ENCODE measurements at regions not wholly inside any gene's neighbourhood (a gene's known extent, or its start where the extent isn't known, plus 50 kb on each side); places are given as distances from the start of the nearest gene placed in this dataset.
"Not testable (repeated sequence)": the region's sequence is repeated elsewhere in the genome, so short reads cannot be mapped to it uniquely, and the experiment has no call there.

GRCh38 chr19:29060813-29061364 is 152.1 kb downstream of the UQCRFS1 start:
- H3K4me3 ChIP-seq (ENCODE audit: low read depth, low read length), result no peak overlapping the region
- H3K36me3 ChIP-seq (ENCODE audit: insufficient read depth), result no peaks in the 10 kb centered on the region
- no peak overlapping the region for H3K27ac ChIP-seq (ENCODE audit: low read depth)
- no peak for DNase-seq (ENCODE audit: extremely low spot score)
- WGBS, result 67% methylated on average over 7 of the region's 7 CpGs
- H3K4me1 ChIP-seq (ENCODE audit: insufficient read depth), result no peaks in the 10 kb centered on the region

- no peaks in the 10 kb centered on the region for H3K4me1 ChIP-seq (ENCODE audit: insufficient read depth)
- no peak overlapping the region for H3K27ac ChIP-seq (ENCODE audit: low read depth)
- H3K4me3 ChIP-seq (ENCODE audit: low read depth, low read length), result no peak overlapping the region
- H3K36me3 ChIP-seq (ENCODE audit: insufficient read depth), result no peaks in the 10 kb centered on the region
- DNase-seq (ENCODE audit: extremely low spot score), result no peak
- WGBS, result 60% methylated on average over 5 of the region's 5 CpGs
Measured at GRCh38 chr19:29056535-29056934, 156.4 kb downstream of the UQCRFS1 start.

GRCh38 chr19:29054886-29055675 is 157.9 kb downstream of the UQCRFS1 start:
- DNase-seq (ENCODE audit: extremely low spot score), result no peak
- WGBS, result 59% methylated on average over 10 of the region's 10 CpGs
- H3K27ac ChIP-seq (ENCODE audit: low read depth), result no peak overlapping the region
- H3K4me3 ChIP-seq (ENCODE audit: low read depth, low read length), result no peak overlapping the region
- no peaks in the 10 kb centered on the region for H3K4me1 ChIP-seq (ENCODE audit: insufficient read depth)
- no peaks in the 10 kb centered on the region for H3K36me3 ChIP-seq (ENCODE audit: insufficient read depth)

- Histone ChIP-seq H3K27ac (ENCODE audit: low read depth) (no peak overlapping the region), H3K36me3 (ENCODE audit: insufficient read depth) (no peaks in the 10 kb centered on the region), H3K4me3 (ENCODE audit: low read depth, low read length) (no peak overlapping the region), H3K4me1 (ENCODE audit: insufficient read depth) (no peaks in the 10 kb centered on the region)
- no peak for DNase-seq (ENCODE audit: extremely low spot score)
- WGBS, result 78% methylated on average over 5 of the region's 5 CpGs
Measured at GRCh38 chr19:29048873-29049272, 164.1 kb downstream of the UQCRFS1 start.

GRCh38 chr19:29045679-29046254 is 167.2 kb downstream of the UQCRFS1 start:
- Histone ChIP-seq H3K36me3 (ENCODE audit: insufficient read depth) (no peaks in the 10 kb centered on the region), H3K27ac (ENCODE audit: low read depth) (no peak overlapping the region), H3K4me1 (ENCODE audit: insufficient read depth) (no peaks in the 10 kb centered on the region), H3K4me3 (ENCODE audit: low read depth, low read length) (no peak overlapping the region)
- WGBS, result 39% methylated on average over 7 of the region's 7 CpGs
- no peak for DNase-seq (ENCODE audit: extremely low spot score)

- WGBS, result 83% methylated on average over 5 of the region's 5 CpGs
- H3K4me3 ChIP-seq (ENCODE audit: low read depth, low read length), result no peak overlapping the region
- H3K27ac ChIP-seq (ENCODE audit: low read depth), result no peak overlapping the region
Measured at GRCh38 chr19:29044037-29044436, 168.9 kb downstream of the UQCRFS1 start.

GRCh38 chr19:29042450-29042849 is 170.5 kb downstream of the UQCRFS1 start:
- 82% methylated on average over 2 of the region's 2 CpGs for WGBS
- no peak for DNase-seq (ENCODE audit: extremely low spot score)

More at GRCh38 chr19:29044037-29044436, 168.9 kb downstream of the UQCRFS1 start:
- Histone ChIP-seq H3K36me3 (ENCODE audit: insufficient read depth) (no peaks in the 10 kb centered on the region), H3K4me1 (ENCODE audit: insufficient read depth) (no peaks in the 10 kb centered on the region)
- DNase-seq (ENCODE audit: extremely low spot score), result no peak

GRCh38 chr19:29040951-29041350 is 172.0 kb downstream of the UQCRFS1 start:
- H3K4me3 ChIP-seq (ENCODE audit: low read depth, low read length), result no peak overlapping the region
- DNase-seq (ENCODE audit: extremely low spot score), result no peak
- no peak overlapping the region for H3K27ac ChIP-seq (ENCODE audit: low read depth)
- no peaks in the 10 kb centered on the region for H3K36me3 ChIP-seq (ENCODE audit: insufficient read depth)
- no peaks in the 10 kb centered on the region for H3K4me1 ChIP-seq (ENCODE audit: insufficient read depth)
- WGBS, result 34% methylated on average over 6 of the region's 6 CpGs

More at GRCh38 chr19:29042450-29042849, 170.5 kb downstream of the UQCRFS1 start:
- Histone ChIP-seq H3K4me1 (ENCODE audit: insufficient read depth) (no peaks in the 10 kb centered on the region), H3K27ac (ENCODE audit: low read depth) (no peak overlapping the region), H3K4me3 (ENCODE audit: low read depth, low read length) (no peak overlapping the region), H3K36me3 (ENCODE audit: insufficient read depth) (no peaks in the 10 kb centered on the region)

GRCh38 chr19:29040292-29040691 is 172.7 kb downstream of the UQCRFS1 start:
- DNase-seq (ENCODE audit: extremely low spot score), result no peak
- 47% methylated on average over 7 of the region's 7 CpGs for WGBS
- Histone ChIP-seq H3K4me1 (ENCODE audit: insufficient read depth) (no peaks in the 10 kb centered on the region), H3K27ac (ENCODE audit: low read depth) (no peak overlapping the region), H3K4me3 (ENCODE audit: low read depth, low read length) (no peak overlapping the region), H3K36me3 (ENCODE audit: insufficient read depth) (no peaks in the 10 kb centered on the region)

GRCh38 chr19:29039036-29039435 is 173.9 kb downstream of the UQCRFS1 start:
- H3K4me1 ChIP-seq (ENCODE audit: insufficient read depth); H3K36me3 ChIP-seq (ENCODE audit: insufficient read depth); H3K27ac ChIP-seq (ENCODE audit: low read depth); DNase-seq (ENCODE audit: extremely low spot score); H3K4me3 ChIP-seq (ENCODE audit: low read depth, low read length): not testable (repeated sequence)
- 80% methylated on average over 3 of the region's 3 CpGs for WGBS

GRCh38 chr19:29031216-29031615 is 181.7 kb downstream of the UQCRFS1 start:
- WGBS, result 49% methylated on average over 1 of the region's 1 CpG
- H3K4me1 ChIP-seq (ENCODE audit: insufficient read depth), result no peaks in the 10 kb centered on the region
- DNase-seq (ENCODE audit: extremely low spot score), result no peak
- H3K27ac ChIP-seq (ENCODE audit: low read depth), result no peak overlapping the region
- no peaks in the 10 kb centered on the region for H3K36me3 ChIP-seq (ENCODE audit: insufficient read depth)
- no peak overlapping the region for H3K4me3 ChIP-seq (ENCODE audit: low read depth, low read length)

- H3K27ac ChIP-seq (ENCODE audit: low read depth), result no peak overlapping the region
- WGBS, result 73% methylated on average over 11 of the region's 11 CpGs
- no peaks in the 10 kb centered on the region for H3K36me3 ChIP-seq (ENCODE audit: insufficient read depth)
- H3K4me3 ChIP-seq (ENCODE audit: low read depth, low read length), result no peak overlapping the region
- no peaks in the 10 kb centered on the region for H3K4me1 ChIP-seq (ENCODE audit: insufficient read depth)
- DNase-seq (ENCODE audit: extremely low spot score), result no peak
Measured at GRCh38 chr19:29029268-29029958, 183.5 kb downstream of the UQCRFS1 start.

GRCh38 chr19:29022599-29022998 is 190.4 kb downstream of the UQCRFS1 start:
- H3K27ac ChIP-seq (ENCODE audit: low read depth), result no peak overlapping the region
- H3K4me1 ChIP-seq (ENCODE audit: insufficient read depth), result no peaks in the 10 kb centered on the region
- no peak for DNase-seq (ENCODE audit: extremely low spot score)
- H3K4me3 ChIP-seq (ENCODE audit: low read depth, low read length), result no peak overlapping the region
- WGBS, result 40% methylated on average over 8 of the region's 8 CpGs
- H3K36me3 ChIP-seq (ENCODE audit: insufficient read depth), result no peaks in the 10 kb centered on the region

GRCh38 chr19:29022165-29022564 is 190.8 kb downstream of the UQCRFS1 start:
- DNase-seq (ENCODE audit: extremely low spot score), result no peak
- no peak overlapping the region for H3K4me3 ChIP-seq (ENCODE audit: low read depth, low read length)
- no peaks in the 10 kb centered on the region for H3K4me1 ChIP-seq (ENCODE audit: insufficient read depth)
- no peaks in the 10 kb centered on the region for H3K36me3 ChIP-seq (ENCODE audit: insufficient read depth)
- WGBS, result 86% methylated on average over 10 of the region's 10 CpGs
- no peak overlapping the region for H3K27ac ChIP-seq (ENCODE audit: low read depth)
